ENCODE measurements at regions not wholly inside any gene's neighbourhood (a gene's known extent, or its start where the extent isn't known, plus 50 kb on each side); places are given as distances from the start of the nearest gene placed in this dataset.

DNA sequence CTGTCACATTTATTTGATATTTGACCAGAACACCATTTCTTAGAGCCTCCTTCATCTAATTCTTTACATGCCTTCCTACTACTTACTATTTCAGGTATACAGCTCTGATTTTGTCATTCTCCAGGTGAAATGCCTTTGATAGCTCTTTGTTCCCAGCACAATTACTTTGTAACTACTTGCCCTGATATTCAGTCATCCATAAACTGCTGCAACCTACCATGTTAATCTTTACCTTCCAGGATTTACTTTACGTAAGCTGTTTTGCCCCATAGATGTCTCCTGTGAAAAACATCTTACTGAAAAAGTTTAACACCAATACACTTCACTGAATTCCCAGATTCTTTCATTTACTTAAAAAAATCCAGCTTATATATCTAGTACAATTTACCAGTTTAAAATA, 443.8 kb upstream of the CYLC2 start:
- Histone ChIP-seq H3K36me3 (ENCODE audit: control insufficient read depth, insufficient read depth, low read length) (no peaks in the 10 kb centered on the region), H3K27me3 (ENCODE audit: control insufficient read depth, insufficient read depth, low read length, poor library complexity, severe bottlenecking) (no peaks in the 10 kb centered on the region), H3K27ac (ENCODE audit: low read depth, low read length) (no peak overlapping the region), H3K4me1 (ENCODE audit: control insufficient read depth, insufficient read depth, low read length) (no peaks in the 10 kb centered on the region), H3K9me3 (ENCODE audit: control insufficient read depth, low read length) (peaks cover 77% of the 10 kb centered on the region), H3K4me3 (ENCODE audit: low read length) (no peak overlapping the region), H3K9ac (ENCODE audit: extremely low read depth, low read length, poor library complexity, severe bottlenecking) (no peak overlapping the region)
- TF ChIP-seq, protein P1, sequence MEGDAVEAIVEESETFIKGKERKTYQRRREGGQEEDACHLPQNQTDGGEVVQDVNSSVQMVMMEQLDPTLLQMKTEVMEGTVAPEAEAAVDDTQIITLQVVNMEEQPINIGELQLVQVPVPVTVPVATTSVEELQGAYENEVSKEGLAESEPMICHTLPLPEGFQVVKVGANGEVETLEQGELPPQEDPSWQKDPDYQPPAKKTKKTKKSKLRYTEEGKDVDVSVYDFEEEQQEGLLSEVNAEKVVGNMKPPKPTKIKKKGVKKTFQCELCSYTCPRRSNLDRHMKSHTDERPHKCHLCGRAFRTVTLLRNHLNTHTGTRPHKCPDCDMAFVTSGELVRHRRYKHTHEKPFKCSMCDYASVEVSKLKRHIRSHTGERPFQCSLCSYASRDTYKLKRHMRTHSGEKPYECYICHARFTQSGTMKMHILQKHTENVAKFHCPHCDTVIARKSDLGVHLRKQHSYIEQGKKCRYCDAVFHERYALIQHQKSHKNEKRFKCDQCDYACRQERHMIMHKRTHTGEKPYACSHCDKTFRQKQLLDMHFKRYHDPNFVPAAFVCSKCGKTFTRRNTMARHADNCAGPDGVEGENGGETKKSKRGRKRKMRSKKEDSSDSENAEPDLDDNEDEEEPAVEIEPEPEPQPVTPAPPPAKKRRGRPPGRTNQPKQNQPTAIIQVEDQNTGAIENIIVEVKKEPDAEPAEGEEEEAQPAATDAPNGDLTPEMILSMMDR (conservative IDR thresholded peaks at IDR 0.05) = no peak
- Mint-ChIP-seq H3K9me3 (peaks cover 50% of the 10 kb centered on the region), H3K4me3 (no peak overlapping the region), H3K4me1 (no peaks in the 10 kb centered on the region), H3K27ac (no peak overlapping the region), H3K27me3 (ENCODE audit: insufficient read depth) (no peaks in the 10 kb centered on the region), H3K36me3 (ENCODE audit: low read depth) (no peaks in the 10 kb centered on the region)
- 89 to 100% methylated on average over 1 of the region's 1 CpG for whole genome bisulfite sequencing, 2 experiments (ENCODE audit: insufficient coverage in 1 of 2, insufficient read length in 1 of 2)
- DNase-seq = no peak

DNA sequence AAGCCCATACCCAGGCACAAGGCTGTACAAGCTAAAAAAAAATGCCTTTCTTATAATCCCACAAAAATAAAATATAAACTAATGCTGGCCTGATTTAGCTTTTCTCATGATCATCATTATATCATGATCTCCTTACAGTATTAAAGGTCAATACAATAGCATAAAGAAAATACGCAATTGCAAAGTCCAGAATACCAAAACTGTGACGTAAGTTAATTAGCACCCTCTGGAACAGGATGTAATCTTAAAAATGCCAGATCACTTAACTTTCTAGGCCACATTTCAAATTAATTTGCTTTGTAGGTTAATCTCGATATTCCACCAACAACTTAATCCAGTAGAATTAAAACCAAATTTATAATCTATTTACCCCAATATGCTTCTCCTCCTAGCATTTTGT, 444.2 kb upstream of the CYLC2 start:
- no peaks in the 10 kb centered on the region for H3K27me3 ChIP-seq (ENCODE audit: control insufficient read depth, insufficient read depth, low read length, poor library complexity, severe bottlenecking)

DNA sequence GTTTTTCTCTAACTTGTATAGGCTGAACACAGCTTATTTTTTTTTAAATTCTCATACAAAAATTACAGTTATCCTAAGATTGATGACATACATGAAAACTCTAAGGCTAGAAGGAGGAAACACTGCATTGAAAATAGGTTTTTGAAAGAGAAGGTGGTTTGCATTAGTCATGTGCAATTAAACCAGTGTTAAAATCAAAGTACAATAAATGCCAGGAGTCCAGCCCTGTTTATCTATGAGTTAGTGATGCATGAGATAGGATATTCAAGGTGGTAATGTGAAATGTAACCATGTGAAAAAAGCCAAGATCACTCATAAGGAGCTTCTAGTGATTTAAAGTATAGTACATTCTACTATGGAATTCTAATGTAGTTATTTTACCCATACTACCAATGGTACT, 444.9 kb upstream of the CYLC2 start:
- TF ChIP-seq, protein P1 (conservative IDR thresholded peaks at IDR 0.05) = no peak
- Mint-ChIP-seq H3K9me3 (peaks cover 50% of the 10 kb centered on the region), H3K36me3 (ENCODE audit: low read depth) (no peaks in the 10 kb centered on the region), H3K4me1 (no peaks in the 10 kb centered on the region), H3K27me3 (ENCODE audit: insufficient read depth) (no peaks in the 10 kb centered on the region), H3K4me3 (no peak overlapping the region), H3K27ac (no peak overlapping the region)
- H3K9ac ChIP-seq (ENCODE audit: extremely low read depth, low read length, poor library complexity, severe bottlenecking) = no peak overlapping the region
- H3K27me3 ChIP-seq (ENCODE audit: control insufficient read depth, insufficient read depth, low read length, poor library complexity, severe bottlenecking) = no peaks in the 10 kb centered on the region
- H3K36me3 ChIP-seq (ENCODE audit: control insufficient read depth, insufficient read depth, low read length) = no peaks in the 10 kb centered on the region
- no peak for DNase-seq
- H3K4me3 ChIP-seq (ENCODE audit: low read length) = no peak overlapping the region
- no peak overlapping the region for H3K27ac ChIP-seq (ENCODE audit: low read depth, low read length)
- no peaks in the 10 kb centered on the region for H3K4me1 ChIP-seq (ENCODE audit: control insufficient read depth, insufficient read depth, low read length)
- H3K9me3 ChIP-seq (ENCODE audit: control insufficient read depth, low read length) = peaks cover 85% of the 10 kb centered on the region

More for the DNA sequence above, 444.2 kb upstream of the CYLC2 start:
- no peaks in the 10 kb centered on the region for H3K27me3 Mint-ChIP-seq (ENCODE audit: insufficient read depth)
- no peaks in the 10 kb centered on the region for H3K4me1 ChIP-seq (ENCODE audit: control insufficient read depth, insufficient read depth, low read length)
- no peak overlapping the region for H3K27ac ChIP-seq (ENCODE audit: low read depth, low read length)
- no peak overlapping the region for H3K4me3 Mint-ChIP-seq
- no peaks in the 10 kb centered on the region for H3K4me1 Mint-ChIP-seq
- H3K27ac Mint-ChIP-seq = no peak overlapping the region
- peaks cover 50% of the 10 kb centered on the region for H3K9me3 Mint-ChIP-seq
- no peaks in the 10 kb centered on the region for H3K36me3 Mint-ChIP-seq (ENCODE audit: low read depth)
- DNase-seq = no peak
- no peaks in the 10 kb centered on the region for H3K36me3 ChIP-seq (ENCODE audit: control insufficient read depth, insufficient read depth, low read length)
- H3K9ac ChIP-seq (ENCODE audit: extremely low read depth, low read length, poor library complexity, severe bottlenecking) = no peak overlapping the region
- H3K9me3 ChIP-seq (ENCODE audit: control insufficient read depth, low read length) = peaks cover 81% of the 10 kb centered on the region
- TF ChIP-seq, protein P1 (conservative IDR thresholded peaks at IDR 0.05) = no peak
- H3K4me3 ChIP-seq (ENCODE audit: low read length) = no peak overlapping the region
- WGBS, 2 experiments (ENCODE audit: insufficient coverage in 1 of 2, insufficient read length in 1 of 2) = 84 to 100% methylated on average over 2 to 3 of the region's 3 CpGs
